NCI-H2227 (cell line): ENCODE measurements at regions not wholly inside any gene's neighbourhood (a gene's known extent, or its start where the extent isn't known, plus 50 kb on each side); places are given as distances from the start of the nearest gene placed in this dataset.
"Not testable (repeated sequence)": the region's sequence is repeated elsewhere in the genome, so short reads cannot be mapped to it uniquely, and the experiment has no call there.

ENCODE experiments used
- DNase-seq: peaks from one replicate; lab custom pipeline; 2025; ENCODE audit not compliant: unreplicated experiment; lab: John Stamatoyannopoulos, UW

DNA sequence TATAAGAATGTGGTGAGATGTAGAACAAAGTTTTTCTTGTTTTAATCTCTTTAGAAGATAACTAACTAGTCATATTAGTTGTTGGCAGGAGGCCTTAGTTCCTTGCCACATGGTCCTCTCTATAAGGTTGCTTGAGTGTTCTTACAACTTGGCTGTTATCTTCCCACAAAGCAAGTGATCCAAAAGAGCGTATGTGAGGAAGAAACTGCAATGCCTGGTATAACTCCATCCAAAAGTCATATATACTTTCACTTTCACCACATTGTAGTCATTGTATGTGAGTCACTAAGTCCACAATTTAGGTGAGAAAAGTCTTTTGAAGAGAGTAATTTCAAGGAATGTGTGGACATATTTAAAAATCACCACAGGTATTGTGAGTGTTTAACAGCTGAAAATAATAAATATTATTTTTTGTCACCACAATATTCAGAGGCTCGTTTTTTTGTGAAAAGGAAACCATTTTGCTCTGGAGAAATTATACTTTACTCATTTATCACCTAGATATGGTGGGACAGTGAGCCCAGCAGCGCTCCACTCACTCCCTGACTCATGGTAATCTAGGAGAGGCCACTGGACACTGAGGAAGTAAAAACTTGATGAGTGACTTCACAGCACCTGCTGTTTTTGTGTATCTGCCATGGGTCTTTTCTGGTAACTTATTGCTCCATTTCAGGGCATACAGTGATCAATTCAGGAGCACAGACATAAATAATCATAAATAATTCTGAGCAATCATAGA is 369.4 kb upstream of the NDST3 start:
- DNase-seq = no peak

DNA sequence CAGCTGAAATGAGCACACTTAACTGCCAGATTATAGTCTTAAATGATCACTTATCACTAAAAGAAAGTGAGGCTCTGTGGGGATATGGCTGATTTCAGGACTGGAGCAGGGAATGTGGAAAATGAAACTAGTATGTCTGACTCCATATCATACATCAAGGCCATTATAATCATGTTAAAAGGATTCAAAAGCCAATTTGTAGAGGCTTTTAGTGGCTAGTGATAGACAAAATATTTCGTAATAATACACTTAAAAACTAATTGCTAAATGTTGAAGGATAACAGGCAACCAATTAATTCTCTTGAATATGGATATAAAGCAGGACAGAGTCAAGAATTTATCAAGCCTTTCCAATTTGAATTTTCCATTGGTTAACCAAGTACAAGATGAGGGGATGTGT is 358.1 kb upstream of the NDST3 start:
- DNase-seq = no peak

DNA sequence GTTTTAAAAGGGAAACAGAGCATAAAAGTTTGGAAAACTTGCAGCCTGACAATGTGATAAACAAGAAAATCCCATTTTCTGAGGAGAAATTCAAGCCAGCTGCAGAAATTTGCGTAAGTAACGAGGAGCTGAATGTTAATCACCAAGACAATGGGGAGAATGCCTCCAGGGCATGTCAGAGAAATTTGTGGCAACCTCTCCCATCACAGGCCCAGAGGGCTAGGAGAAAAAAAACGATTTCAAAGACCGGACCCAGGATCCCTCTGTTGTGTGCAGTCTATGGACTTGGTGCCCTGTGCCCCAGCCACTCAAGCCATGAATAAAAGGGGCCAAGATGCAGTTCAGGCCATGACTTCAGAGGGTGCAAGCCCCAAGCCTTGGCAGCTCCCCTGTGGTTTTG is 355.4 kb upstream of the NDST3 start:
- DNase-seq = no peak

DNA sequence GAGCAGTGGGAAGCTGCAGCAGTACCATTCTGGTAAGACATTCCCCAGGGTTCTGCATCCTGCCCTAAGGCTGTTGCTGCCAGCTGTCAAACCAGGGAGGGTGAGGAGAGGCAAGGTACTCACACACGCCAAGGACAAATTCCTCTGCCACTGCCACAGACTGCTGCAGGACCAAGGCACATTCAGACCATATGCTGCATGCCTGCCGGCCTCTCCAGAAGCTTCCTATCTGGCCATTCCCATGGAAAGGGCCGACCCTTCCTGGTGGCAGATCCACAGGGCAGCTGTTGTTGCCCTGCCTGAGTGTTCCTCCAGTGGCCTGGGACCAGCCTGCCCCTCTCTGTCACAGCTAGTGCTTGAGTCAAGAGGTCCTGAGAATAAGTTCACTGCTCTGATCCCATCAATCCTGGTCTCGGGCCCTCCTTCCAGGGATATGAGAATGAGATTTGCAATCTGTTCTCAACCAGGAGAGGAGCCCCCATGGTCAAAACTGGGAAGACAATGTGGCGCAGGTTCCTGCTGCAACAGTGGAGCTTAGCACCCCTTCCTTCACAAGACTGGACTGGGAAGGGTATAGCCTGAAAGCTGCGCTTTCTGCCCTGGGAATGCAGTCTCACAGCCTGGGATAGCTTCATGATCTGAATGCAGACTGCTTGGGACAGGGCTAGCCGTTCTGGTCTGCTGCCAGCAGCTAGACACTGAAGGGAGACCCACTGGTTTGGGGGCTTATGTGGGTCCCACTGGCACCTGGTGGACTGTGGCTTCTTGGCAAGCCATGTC is 342.5 kb upstream of the NDST3 start:
- no peak for DNase-seq

DNA sequence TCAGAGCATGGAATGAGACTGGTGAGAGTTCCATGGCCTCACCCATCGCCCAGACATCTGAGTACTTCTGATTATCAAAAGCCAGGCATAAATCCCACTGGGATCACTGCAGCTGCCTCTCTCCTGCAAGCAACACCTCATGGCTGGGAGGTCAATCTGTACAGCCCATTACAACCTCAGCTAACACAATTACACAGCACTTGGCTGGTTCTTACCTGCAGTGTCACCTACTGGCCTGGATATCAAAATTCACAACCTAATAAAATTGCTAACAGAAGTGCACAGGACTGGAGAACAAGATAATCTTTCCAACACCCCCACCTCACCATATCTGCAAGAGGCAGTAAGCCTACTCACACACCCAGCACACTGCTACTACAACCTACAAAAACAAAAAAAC is 341.7 kb upstream of the NDST3 start:
- DNase-seq = no peak

DNA sequence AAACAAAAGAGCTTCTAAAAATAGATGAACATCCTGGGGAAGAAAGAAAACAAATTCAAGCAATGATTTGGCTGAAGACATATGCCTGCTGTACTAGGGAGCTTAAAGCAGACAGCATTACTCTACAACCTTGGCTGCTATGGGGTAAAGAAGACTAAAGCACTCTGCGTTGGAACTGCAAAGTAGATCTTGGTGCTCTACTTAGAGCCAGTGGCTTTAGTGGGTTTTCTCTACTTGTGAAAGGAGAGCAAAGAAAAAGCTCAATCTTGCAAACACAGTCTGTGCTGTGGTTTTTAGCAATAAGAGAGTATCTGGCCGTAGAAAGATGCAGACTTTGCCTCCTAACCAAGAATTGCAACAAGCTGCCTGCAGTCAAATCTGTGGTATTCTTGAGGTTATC is 334.7 kb upstream of the NDST3 start:
- no peak for DNase-seq

DNA sequence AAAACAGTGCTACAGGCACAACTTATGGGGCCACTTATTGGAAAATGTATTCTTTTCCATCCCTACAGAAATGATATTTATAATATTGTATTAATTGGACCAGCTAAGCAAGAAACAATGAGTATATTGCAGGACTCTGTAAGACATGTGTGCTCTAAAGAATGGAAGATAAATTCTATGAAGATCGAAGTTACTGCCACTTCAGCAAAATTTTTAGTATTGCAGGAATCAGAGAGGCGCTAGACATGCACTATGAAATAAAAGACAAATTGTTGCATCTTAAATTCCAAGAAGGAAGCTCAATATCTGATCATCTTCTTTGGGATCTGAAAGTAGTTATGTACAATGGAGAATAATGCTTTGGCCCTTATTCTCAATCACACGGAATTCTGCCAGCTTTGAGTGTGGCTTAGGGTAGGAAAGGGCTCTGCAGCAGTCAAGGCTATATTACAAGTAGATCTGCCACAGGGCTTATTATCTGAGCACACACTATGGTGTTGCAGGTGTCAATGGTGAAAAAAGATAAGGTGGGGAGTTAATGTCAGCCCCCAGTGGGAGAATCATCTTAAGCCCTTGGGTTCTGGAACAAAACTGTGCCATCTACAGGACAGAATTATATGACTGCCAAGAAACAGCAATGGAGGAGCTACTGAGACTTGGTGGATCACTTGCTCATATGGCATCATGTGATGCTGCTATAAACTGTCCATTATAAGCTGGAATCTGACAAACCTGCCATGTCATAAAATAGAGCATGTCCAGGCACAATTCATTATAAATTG is 334.0 kb upstream of the NDST3 start:
- DNase-seq = peak; percentile 0

DNA sequence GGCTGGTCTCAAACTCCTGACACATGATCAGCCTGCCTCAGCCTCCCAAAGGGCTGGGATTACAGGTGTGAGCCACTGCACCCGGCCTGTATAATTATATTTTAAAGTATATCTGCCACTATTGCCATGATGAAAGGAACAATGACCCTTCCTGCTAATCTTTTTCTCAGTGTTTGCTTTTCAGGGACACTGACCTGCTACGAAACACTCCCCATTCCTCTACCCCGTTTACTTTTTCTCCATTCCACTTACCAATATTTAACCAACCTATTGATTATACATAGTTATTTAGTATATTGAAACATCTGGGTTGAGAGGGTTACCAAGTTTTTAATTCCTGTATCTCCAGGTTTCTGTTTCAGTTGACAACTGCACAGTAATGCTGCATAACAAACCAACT is 331.9 kb upstream of the NDST3 start:
- DNase-seq = no peak

DNA sequence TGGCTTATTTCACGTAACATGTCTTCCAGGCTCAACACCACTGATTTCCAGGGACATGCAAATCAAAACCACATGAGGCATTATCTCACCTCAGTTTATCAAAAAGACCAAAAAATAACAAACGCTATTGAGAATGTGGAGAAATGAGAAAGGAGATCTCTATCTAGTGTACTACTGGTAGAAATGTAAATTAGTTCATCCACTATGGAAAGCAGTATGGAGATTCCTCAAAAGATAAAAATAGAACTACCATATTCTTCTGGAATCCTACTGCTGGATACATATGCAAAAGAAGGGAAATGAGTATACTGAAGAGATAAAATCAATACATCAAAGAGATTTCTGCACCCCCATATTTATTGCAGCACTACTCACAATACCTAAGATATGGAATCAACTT is 329.6 kb upstream of the NDST3 start:
- DNase-seq = no peak

DNA sequence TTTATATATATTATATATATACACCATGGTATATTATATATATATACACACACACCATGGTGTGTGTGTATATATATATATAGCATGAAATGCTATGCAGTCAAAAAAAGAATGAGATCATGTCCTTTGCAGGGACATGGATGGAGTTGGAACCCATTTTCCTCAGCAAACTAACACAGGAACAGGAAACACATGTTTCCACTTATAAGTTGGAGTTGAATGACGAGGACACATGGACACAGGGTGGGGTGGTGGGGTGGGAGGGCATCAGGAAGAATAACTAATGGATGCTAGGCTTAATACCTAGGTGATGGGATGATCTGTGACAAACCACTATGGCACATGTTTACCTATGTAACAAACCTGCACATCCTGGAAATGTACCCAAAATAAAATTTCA is 293.6 kb upstream of the NDST3 start:
- no peak for DNase-seq

DNA sequence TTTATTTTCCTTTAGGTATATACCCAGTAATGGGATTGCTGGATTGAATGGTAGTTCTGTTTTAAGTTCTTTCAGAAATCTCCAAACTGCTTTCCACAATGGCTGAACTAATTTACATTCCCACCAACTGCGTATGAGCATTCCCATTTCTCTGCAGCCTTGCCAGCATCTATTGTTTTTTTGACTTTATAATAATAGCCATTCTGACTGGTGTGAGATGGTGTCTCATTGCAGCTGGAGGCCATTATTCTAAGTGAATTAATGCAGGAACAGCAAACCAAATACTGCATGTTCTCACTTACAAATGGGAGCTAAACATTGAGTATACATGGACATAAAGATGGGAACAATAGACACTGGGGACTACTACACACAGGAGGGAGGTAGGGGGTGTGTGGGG is 288.9 kb upstream of the NDST3 start:
- DNase-seq = not testable (repeated sequence)

DNA sequence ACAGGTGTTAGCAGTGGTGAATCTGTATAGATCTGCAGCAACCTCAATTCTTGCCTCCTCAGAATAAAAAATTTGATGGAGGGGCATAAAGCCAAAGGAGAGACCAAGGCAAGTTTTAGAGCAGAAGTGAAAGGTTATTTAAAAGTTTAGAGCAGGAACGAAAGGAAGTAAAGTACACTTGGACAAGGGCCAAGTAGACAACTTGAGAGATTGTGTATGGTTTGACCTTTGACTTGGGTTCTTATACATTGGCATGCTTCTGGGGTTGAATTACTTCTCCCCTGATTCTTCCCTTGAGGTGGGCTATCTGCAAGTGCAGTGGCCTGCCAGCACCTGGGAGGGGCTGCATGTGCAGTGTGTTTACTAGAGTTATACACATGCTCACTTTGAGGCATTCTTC is 278.8 kb upstream of the NDST3 start:
- DNase-seq = no peak

DNA sequence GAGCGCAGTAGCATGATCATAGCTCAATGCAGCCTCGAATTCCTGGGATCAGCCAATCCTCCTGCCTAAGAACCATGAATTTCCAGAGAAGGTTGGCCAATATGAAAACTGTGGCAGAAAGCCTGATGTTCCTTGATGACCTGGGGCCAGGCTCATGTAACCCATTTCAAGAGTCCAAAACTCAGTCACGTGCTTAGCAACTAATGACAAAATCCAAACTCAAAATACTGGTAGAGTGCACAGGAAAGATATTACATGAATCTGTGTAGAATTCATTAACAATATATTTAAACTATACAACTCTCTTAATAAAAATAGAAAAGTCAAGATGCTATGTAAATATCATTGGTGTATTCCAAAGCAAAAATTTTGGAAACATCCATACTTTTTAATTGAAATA is 265.7 kb upstream of the NDST3 start:
- DNase-seq = no peak

DNA sequence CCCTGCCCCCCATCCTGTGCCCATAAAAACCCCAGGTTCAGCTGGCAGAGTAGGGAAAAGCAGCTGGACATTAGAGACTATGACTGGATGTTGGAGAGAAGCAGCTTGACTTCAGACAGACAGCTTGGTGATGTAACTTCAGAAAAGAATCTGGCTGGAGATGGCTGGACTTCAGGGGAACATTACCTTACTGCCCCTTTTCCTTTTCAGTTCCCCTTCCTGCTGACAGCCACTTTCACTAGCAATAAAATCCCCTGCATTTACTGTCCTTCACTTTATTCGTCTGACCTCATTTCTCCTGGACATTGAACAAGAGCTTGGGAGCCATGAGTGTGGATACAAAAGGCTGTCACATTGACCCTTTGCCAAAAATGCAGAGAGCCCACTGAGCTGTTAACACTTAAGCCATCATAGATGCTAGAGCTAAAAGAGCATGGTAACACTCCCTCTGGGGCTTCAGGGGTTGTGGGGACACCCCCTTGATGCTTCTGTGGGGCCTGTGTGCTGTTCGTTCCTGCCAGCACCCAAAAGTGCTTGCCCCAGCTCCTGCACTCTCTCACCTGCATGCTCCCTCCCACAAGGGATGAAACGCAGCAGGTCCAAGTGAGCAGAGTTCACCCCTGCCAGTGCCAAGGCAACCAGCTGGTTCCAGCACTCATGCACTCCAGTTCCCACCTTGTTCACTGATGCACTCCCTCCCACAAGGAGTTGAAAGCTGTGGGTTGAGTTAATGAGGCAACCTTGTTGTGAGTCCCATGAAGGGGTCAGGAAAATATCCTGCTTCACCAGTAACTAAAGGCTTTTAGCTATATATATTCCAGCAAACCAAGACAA is 263.8 kb upstream of the NDST3 start:
- DNase-seq = no peak

DNA sequence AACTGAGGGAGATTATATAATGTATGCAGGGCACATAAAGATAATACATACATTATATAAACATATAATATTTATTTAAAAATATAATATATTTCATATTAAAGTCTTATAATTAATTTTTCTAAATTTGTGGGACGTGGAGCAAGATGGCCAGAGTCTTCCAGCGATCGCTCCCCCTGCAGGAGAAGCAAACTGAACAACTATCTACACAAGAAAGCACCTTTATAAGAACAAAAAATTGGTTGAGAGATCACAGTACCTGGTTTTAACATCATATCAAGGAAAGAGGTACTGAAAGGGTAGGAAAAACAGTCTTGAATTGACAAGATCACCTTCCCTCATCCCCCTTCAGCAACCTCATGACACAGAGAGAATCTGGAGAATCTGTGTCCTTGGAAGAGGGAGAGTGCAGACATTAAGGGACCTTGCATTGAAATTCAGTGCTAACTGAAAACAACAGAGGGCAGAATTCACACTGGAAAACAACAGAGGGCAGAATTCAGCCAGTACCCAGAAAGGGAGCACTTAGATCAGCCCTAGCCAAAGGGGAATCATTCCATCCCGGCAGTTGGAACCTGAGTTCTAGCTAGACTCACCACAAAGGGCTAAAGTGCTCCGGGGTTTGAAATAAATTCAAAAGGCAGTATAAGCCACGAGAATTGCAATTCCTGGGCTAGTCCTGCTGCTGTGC is 262.5 kb upstream of the NDST3 start:
- no peak for DNase-seq

DNA sequence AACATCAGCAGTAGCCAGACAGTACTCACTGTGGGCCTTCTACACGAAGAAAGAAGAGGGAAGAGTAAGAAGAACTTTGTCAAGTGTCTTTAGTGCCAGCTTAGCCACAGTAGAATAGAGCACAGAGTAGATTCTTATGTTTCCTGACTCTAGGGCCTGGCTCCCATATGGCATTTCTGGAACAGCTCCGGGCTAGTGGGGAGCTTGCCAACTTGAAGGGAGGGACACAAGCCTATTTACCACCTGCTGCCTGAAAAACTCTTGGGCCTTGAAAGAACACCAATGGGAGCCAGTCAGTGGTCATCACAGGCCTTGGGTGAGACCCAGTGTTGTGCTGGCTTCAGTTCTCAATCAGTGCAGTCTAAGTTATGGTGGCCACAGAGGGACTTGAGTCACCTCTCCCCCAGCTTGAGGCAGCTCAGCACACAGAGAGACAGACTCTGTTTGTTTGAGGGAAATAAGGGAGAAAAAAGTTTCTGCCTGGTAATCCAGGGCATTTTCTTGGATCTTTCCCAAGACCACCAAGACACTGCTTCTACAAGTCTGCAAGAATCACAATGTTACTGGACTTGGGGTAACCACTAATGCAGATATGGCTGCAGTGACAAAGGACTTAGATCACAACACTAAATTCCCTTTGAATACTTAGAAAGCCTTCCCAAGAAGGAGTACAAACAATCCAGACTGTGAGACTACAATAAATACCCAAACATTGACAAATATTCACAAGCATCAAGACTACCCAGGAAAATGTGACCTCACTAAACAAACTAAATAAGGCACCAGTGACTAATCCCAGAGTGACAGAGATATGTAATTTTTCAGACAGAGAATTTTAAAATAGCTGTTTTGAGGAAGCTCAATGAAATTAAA is 261.0 kb upstream of the NDST3 start:
- no peak for DNase-seq

DNA sequence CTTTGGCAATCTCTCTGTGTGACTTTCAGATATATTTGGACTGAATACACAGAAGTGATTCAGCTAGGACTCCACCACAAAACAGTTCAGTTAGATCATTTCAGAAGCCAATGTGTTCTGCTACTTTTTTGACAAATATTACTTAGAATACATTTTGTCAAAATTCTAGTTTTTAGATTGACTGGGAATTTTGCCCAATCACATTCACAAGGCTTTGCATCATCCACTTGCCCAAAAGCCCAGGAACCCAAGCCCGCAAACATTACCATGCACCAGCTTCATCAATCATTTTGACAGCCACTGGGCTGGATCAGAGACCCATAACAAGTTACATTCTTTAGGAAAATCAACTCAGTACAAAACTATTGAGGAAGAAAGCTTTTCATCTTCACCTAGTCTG is 256.6 kb upstream of the NDST3 start:
- no peak for DNase-seq

DNA sequence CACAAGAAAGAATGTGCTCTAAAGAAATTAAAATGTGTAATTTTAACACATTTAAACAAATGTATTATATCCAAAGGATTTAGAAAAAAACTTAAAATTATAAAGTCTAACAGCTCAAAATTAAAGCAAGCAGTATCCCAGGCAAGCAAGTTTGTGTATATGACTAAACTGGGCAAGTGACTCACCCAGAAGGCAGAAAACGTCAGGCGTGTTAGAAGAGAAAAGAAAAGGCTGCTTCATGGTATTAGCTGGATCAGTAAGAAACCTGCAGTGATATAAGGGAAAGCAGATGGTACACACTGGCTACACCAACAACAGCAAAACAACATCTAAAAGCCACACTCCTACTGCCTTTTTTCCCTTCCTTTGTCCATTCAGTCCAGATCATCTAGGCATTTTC is 250.6 kb upstream of the NDST3 start:
- DNase-seq = no peak

DNA sequence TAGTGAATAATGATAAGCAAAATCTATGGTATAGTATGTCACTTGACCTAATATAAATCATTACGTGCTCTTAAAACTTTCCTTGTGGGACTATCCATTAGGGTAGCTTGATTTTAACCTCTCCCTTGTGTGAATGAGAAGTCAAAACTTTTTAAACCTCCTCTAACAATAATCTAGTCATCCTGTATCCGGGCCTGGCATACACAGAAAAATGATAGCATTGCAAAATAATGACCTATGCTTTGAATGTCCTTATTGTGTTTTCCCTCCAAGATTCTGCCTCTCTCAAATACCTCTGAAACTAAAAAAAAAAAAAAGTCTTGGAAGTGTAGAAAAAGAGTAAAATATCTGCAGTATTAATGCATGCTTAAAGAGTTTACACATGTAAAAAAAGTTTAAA is 250.0 kb upstream of the NDST3 start:
- no peak for DNase-seq

DNA sequence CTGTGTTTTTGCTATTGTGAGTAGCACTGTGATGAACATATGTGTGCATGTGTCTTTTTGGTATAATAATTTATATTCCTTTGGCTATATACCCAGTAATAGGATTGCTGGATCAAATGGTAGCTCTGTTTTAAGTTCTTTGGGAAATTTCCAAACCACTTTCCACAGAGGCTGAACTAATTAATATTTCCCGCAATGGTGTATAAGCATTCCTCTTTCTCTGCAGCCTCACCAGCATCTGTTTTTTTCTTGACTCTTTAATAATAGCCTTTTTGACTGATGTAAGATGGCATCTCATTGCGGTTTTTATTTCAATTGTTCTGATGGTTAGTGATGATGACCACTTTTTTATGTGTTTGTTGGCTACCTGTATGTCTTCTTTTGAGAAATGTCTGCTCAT is 247.7 kb upstream of the NDST3 start:
- DNase-seq = no peak
